K562 (cell line): ENCODE measurements at regions not wholly inside any gene's neighbourhood (a gene's known extent, or its start where the extent isn't known, plus 50 kb on each side); places are given as distances from the start of the nearest gene placed in this dataset.
"Not testable (repeated sequence)": the region's sequence is repeated elsewhere in the genome, so short reads cannot be mapped to it uniquely, and the experiment has no call there.

ENCODE experiments used
- ATAC-seq: fragments of 200-7000 bp; cut with Tn5 transposase; 3 replicates; pipeline ENCODE4 v1.9.1; 2020; ENCODE audit warnings: moderate library complexity
- BruUV-seq: library from RNA; stranded (reverse); fragments of 400-500 nt; replicated peaks from 2 replicates; lab custom pipeline; 2021; lab: Mats Ljungman, UMichigan
- CTCF ChIA-PET: fragments of 300-600 bp; formaldehyde crosslinking; extraction: SDS; loops from one replicate; lab custom pipeline; 2021; ENCODE audit warnings: low intra/inter-chr PET ratio; lab: Yijun Ruan, JAX
- POLR2A ChIA-PET: fragments of 300-600, 350-650 bp; sonication (Branson Sonifier 250); formaldehyde crosslinking; extraction: SDS; loops from one replicate; lab custom pipeline; 2021; ENCODE audit warnings: antibody characterized with exemption, inconsistent platforms; lab: Yijun Ruan, JAX
- DNase-seq, 4 experiments: peaks; one replicate each; pipeline versions ENCODE4 v3.0.0 to v3.0.0-alpha.2; 2011 to 2018; ENCODE audit warnings: low spot score in 3 of 4, mixed read lengths in 3 of 4; ENCODE audit errors: extremely low read depth in 1 of 4
- FAIRE-seq: peaks from 2 replicates; lab custom pipeline; 2011; peaks lifted over from hg19 to GRCh38; lab: Jason Lieb, UNC
- H2AFZ ChIP-seq: 2 replicates; pipeline ENCODE4 v1.6.0; 2011; ENCODE audit warnings: low read depth, low read length, control low read depth, inconsistent platforms
- H3K27ac ChIP-seq: fragments of 200-600 bp; 3 replicates; pipeline ENCODE4 v1.8.0; 2011; ENCODE audit warnings: low read depth, mild to moderate bottlenecking, control low read depth, inconsistent platforms, low read length, moderate library complexity, mixed read lengths; ENCODE audit errors: extremely low read depth
- H3K27me3 ChIP-seq, 2 experiments: fragments of 300-600 bp in 1 of 2; 2 replicates in 1 of 2; 3 replicates in 1 of 2; pipeline versions ENCODE4 v1.6.0 to v1.8.0; 2011; ENCODE audit warnings: inconsistent platforms in 2 of 2, low read length in 2 of 2, mild to moderate bottlenecking in 1 of 2, mixed read lengths in 1 of 2, moderate library complexity in 1 of 2; ENCODE audit not compliant: control insufficient read depth in 2 of 2, insufficient read depth in 2 of 2
- H3K36me3 ChIP-seq: fragments of 300-600 bp; 3 replicates; pipeline ENCODE4 v1.8.0; 2011; ENCODE audit warnings: mild to moderate bottlenecking, low read length, inconsistent platforms; ENCODE audit not compliant: control insufficient read depth, insufficient read depth
- H3K4me1 ChIP-seq, 2 experiments: fragments of 200-600 bp in 1 of 2; replicated peaks in 1 of 2; 2 replicates in 1 of 2; 3 replicates in 1 of 2; pipeline versions ENCODE4 v1.5.1 to v1.8.0; 2011; ENCODE audit warnings: inconsistent platforms in 2 of 2, low read length in 2 of 2, mild to moderate bottlenecking in 1 of 2, mixed read lengths in 1 of 2, moderate library complexity in 1 of 2; ENCODE audit not compliant: control insufficient read depth in 2 of 2, insufficient read depth in 2 of 2
- H3K4me2 ChIP-seq: 2 replicates; pipeline ENCODE4 v1.6.1; 2011; ENCODE audit warnings: low read length, control low read depth, inconsistent platforms, mixed read lengths; ENCODE audit not compliant: insufficient read depth
- H3K4me3 ChIP-seq: fragments of 200-600 bp; sonication (generic), shearing (Covaris generic); 2 replicates; pipeline ENCODE4 v1.5.1; 2016; ENCODE audit warnings: control low read depth, inconsistent platforms
- H3K79me2 ChIP-seq: fragments of 200-600 bp; 3 replicates; pipeline ENCODE4 v1.8.0; 2011; ENCODE audit warnings: low read length, inconsistent platforms; ENCODE audit not compliant: control insufficient read depth, insufficient read depth
- H3K9ac ChIP-seq, 2 experiments: 2 replicates each; pipeline versions ENCODE4 v1.6.0 to v1.6.1; 2011; ENCODE audit warnings: low read depth in 2 of 2, low read length in 2 of 2, control low read depth in 1 of 2, inconsistent platforms in 1 of 2, mild to moderate bottlenecking in 1 of 2, mixed read lengths in 1 of 2; ENCODE audit not compliant: insufficient read depth in 1 of 2
- H3K9me1 ChIP-seq: one replicate; pipeline ENCODE4 v1.6.0; 2011; ENCODE audit warnings: inconsistent platforms, mild to moderate bottlenecking, low read length, moderate library complexity; ENCODE audit not compliant: control insufficient read depth, insufficient read depth
- H3K9me3 ChIP-seq: replicated peaks from 2 replicates; pipeline ENCODE4 v1.5.1; 2011; ENCODE audit warnings: low read depth, low read length, inconsistent platforms; ENCODE audit not compliant: control insufficient read depth, insufficient read depth
- H4K20me1 ChIP-seq: replicated peaks from 2 replicates; pipeline ENCODE4 v1.6.1; 2011; ENCODE audit warnings: low read length, inconsistent platforms, mixed read lengths; ENCODE audit not compliant: control insufficient read depth, insufficient read depth
- ILK ChIP-seq: fragments of 450-650 bp; IDR thresholded peaks from 2 replicates; pipeline ENCODE4 v1.6.1; 2016; ENCODE audit warnings: missing genetic modification characterization, low read depth, mild to moderate bottlenecking, missing compliant biosample characterization, moderate library complexity, borderline replicate concordance
- JUND ChIP-seq, 2 experiments: IDR thresholded peaks; 2 replicates in 1 of 2; 3 replicates in 1 of 2; pipeline ENCODE4 v1.6.1; 2011; ENCODE audit warnings: borderline replicate concordance in 2 of 2, low read depth in 2 of 2, low read length in 2 of 2, improper control_type of control experiment in 1 of 2, missing biosample characterization in 1 of 2, missing genetic modification characterization in 1 of 2, missing genetic modification reagents in 1 of 2
- NUFIP1 ChIP-seq: fragments of 450-650 bp; IDR thresholded peaks from 2 replicates; pipeline ENCODE4 v1.6.1; 2018; ENCODE audit not compliant: partially characterized antibody
- PURB ChIP-seq: sonication (generic); formaldehyde crosslinking; IDR thresholded peaks from 2 replicates; pipeline ENCODE4 v1.9.0; 2021; ENCODE audit warnings: low read depth, mild to moderate bottlenecking, missing genetic modification reagents
- TCFL5 ChIP-seq: fragments of 250-450 bp; sonication (Bioruptor Pico); conservative IDR thresholded peaks from 2 replicates; pipeline ENCODE4 v1.6.1; 2021; ENCODE audit warnings: mild to moderate bottlenecking, moderate library complexity, matching md5 sums
- ZNF282 ChIP-seq: sonication (generic); formaldehyde crosslinking; IDR thresholded peaks from 2 replicates; pipeline ENCODE4 v1.8.1; 2023; ENCODE audit warnings: missing genetic modification reagents
- ZSCAN29 ChIP-seq: fragments of 450-650 bp; IDR thresholded peaks from 2 replicates; pipeline ENCODE4 v1.6.1; 2017
- WGBS: fragments of 100-300 bp; shearing (Covaris generic); methylation state at CpG from one replicate; pipeline ENCODE4 v1.1.6; 2016; ENCODE audit warnings: low coverage, mixed read lengths; ENCODE audit not compliant: insufficient coverage; ENCODE audit errors: missing lambda C conversion rate; 5-methylcytosine and 5-hydroxymethylcytosine counted together
- in situ Hi-C: fragments of 300-500 bp; cut with MboI; formaldehyde crosslinking; loops from 4 replicates; pipeline ENCODE4 v1.15.0; 2018; ENCODE audit warnings: inconsistent platforms, mixed read lengths
- intact Hi-C: fragments of 100-400 bp; cut with micrococcal nuclease; formaldehyde crosslinking; loops from 2 replicates; pipeline ENCODE4 v1.14.2; 2022

GRCh38 chr2:223187256-223187655, 135.3 kb downstream of the KCNE4 start (continued):
- TF ChIP-seq JUND (IDR thresholded peaks at IDR 0.05; ENCODE audit: borderline replicate concordance, low read depth, low read length) (no peak), JUND (tag; IDR thresholded peaks at IDR 0.05; ENCODE audit: borderline replicate concordance, low read depth, low read length) (no peak), ZSCAN29 (no peak), PURB (CRISPR knock-in tag) (no peak), TCFL5 (CRISPR knock-in tag) (no peak), ZNF282 (CRISPR knock-in tag) (no peak), NUFIP1 (no peak), ILK (tag) (no peak)

- WGBS: 0% methylated on average over 7 of the region's 10 CpGs
Measured at GRCh38 chr2:223190561-223191206, 138.7 kb downstream of the KCNE4 start.

More at GRCh38 chr2:223190561-223191206, 138.7 kb downstream of the KCNE4 start:
- ATAC-seq, H3K27ac ChIP-seq, H3K9ac ChIP-seq, intact Hi-C loops, H3K27me3 ChIP-seq, in situ Hi-C loops, DNase-seq, H4K20me1 ChIP-seq, H2AFZ ChIP-seq, FAIRE-seq, H3K9me1 ChIP-seq, H3K9me3 ChIP-seq, CTCF ChIA-PET, H3K79me2 ChIP-seq, H3K4me1 ChIP-seq, H3K4me3 ChIP-seq, H3K4me2 ChIP-seq, H3K36me3 ChIP-seq, POLR2A ChIA-PET, BruUV-seq: not testable (repeated sequence)
